Natural killer cell (primary cell): ENCODE measurements at regions not wholly inside any gene's neighbourhood (a gene's known extent, or its start where the extent isn't known, plus 50 kb on each side); places are given as distances from the start of the nearest gene placed in this dataset.
A peak's percentile ranks its signal among the peaks of the same experiment; 100 is the strongest.

Source experiments
- ATAC-seq, 3 donors: fragments of 150-1000 bp in 2 of 3; fragments of 200-7000 bp in 1 of 3; cut with Tn5 transposase; 1 replicate in 1 of 3; 2 replicates in 2 of 3; pipeline ENCODE4 v1.10.0; 2021; ENCODE audit warnings: mild to moderate bottlenecking in 2 of 3, moderate library complexity in 2 of 3
- DNase-seq, 2 donors: peaks; one replicate each; pipeline versions ENCODE4 v3.0.0 to v3.0.0-alpha.2; 2013 to 2021; ENCODE audit warnings: mixed read lengths in 1 of 2
- H3K27ac ChIP-seq: one replicate; pipeline ENCODE4 v1.5.1; 2013; ENCODE audit warnings: mild to moderate bottlenecking, low read length
- H3K27me3 ChIP-seq: one replicate; pipeline ENCODE4 v1.6.1; 2013; ENCODE audit warnings: low read length; ENCODE audit not compliant: control insufficient read depth, insufficient read depth
- H3K36me3 ChIP-seq: one replicate; pipeline ENCODE4 v1.6.1; 2013; ENCODE audit warnings: low read length; ENCODE audit not compliant: control insufficient read depth, insufficient read depth
- H3K4me1 ChIP-seq: one replicate; pipeline ENCODE4 v1.6.1; 2013; ENCODE audit warnings: low read length; ENCODE audit not compliant: control insufficient read depth, insufficient read depth
- H3K4me3 ChIP-seq: one replicate; pipeline ENCODE4 v1.5.1; 2013; ENCODE audit warnings: low read length
- H3K9me3 ChIP-seq: one replicate; pipeline ENCODE4 v1.6.1; 2013; ENCODE audit warnings: low read length; ENCODE audit not compliant: control insufficient read depth, insufficient read depth
- H3K27ac Mint-ChIP-seq, 2 donors: one replicate each; pipeline ENCODE4 v1.8.0; 2022; ENCODE audit warnings: mild to moderate bottlenecking in 2 of 2, mixed read lengths in 2 of 2, moderate library complexity in 1 of 2
- H3K27me3 Mint-ChIP-seq, 2 donors: one replicate each; pipeline ENCODE4 v1.8.0; 2022; ENCODE audit warnings: low read depth in 2 of 2, mixed read lengths in 2 of 2
- H3K36me3 Mint-ChIP-seq: one replicate; pipeline ENCODE4 v1.8.0; 2022; ENCODE audit warnings: mixed read lengths
- H3K4me1 Mint-ChIP-seq, 2 donors: one replicate each; pipeline ENCODE4 v1.8.0; 2022; ENCODE audit warnings: mixed read lengths in 2 of 2
- H3K4me3 Mint-ChIP-seq: one replicate; pipeline ENCODE4 v1.8.0; 2022; ENCODE audit warnings: mild to moderate bottlenecking, moderate library complexity, mixed read lengths
- H3K9me3 Mint-ChIP-seq, 2 donors: one replicate each; pipeline ENCODE4 v1.8.0; 2022; ENCODE audit warnings: mixed read lengths in 2 of 2
- CTCF ChIP-seq: fragments of 200-600 bp; IDR thresholded peaks from one replicate; pipeline ENCODE4 v1.8.0; 2022; ENCODE audit warnings: antibody characterized with exemption
- WGBS: methylation state at CpG from one replicate; pipeline ENCODE4 v1.1.7; 2013; ENCODE audit warnings: missing lambda C conversion rate; ENCODE audit not compliant: insufficient coverage; 5-methylcytosine and 5-hydroxymethylcytosine counted together
- intact Hi-C: fragments of 100-400 bp; cut with micrococcal nuclease; formaldehyde crosslinking; loops from one replicate; pipeline ENCODE4 v1.14.2; 2022

GRCh38 chr4:1511441-1512041 is 105.3 kb upstream of the NKX1-1 start:
- TF ChIP-seq CTCF, result no peak
- Histone ChIP-seq H3K9me3 (no peaks in the 10 kb centered on the region), H3K4me1 (no peaks in the 10 kb centered on the region), H3K27ac (no peak overlapping the region), H3K4me3 (no peak overlapping the region), H3K36me3 (no peaks in the 10 kb centered on the region), H3K27me3 (peaks cover 3% of the 10 kb centered on the region)
- Mint-ChIP-seq H3K36me3 (no peaks in the 10 kb centered on the region), H3K4me1 (no peaks in the 10 kb centered on the region), H3K9me3 (no peaks in the 10 kb centered on the region), H3K27me3 (peaks cover 0 to 10% of the 10 kb centered on the region in 2 donors), H3K4me3 (no peak overlapping the region), H3K27ac (no peak overlapping the region)
- 90% methylated on average over 22 of the region's 22 CpGs for WGBS
- intact Hi-C loops, result loop anchor here (5.0 kb wide), 1 partner anchor 379 kb away; no protein-coding TSS in a partner anchor
- peak in 1 of 2 donors; percentile 19 for DNase-seq
- ATAC-seq, result peak; percentile 5 to 40 (median 34)

GRCh38 chr4:1510931-1511330 is 104.7 kb upstream of the NKX1-1 start:
- Mint-ChIP-seq H3K27me3 (peaks cover 0 to 9% of the 10 kb centered on the region in 2 donors), H3K36me3 (no peaks in the 10 kb centered on the region), H3K4me3 (no peak overlapping the region), H3K4me1 (no peaks in the 10 kb centered on the region), H3K9me3 (no peaks in the 10 kb centered on the region), H3K27ac (no peak overlapping the region)
- H3K27me3 ChIP-seq, result peaks cover 3% of the 10 kb centered on the region
- TF ChIP-seq CTCF, result no peak
- H3K4me1 ChIP-seq, result no peaks in the 10 kb centered on the region
- WGBS, result 91% methylated on average over 15 of the region's 15 CpGs
- no peaks in the 10 kb centered on the region for H3K9me3 ChIP-seq
- H3K4me3 ChIP-seq, result no peak overlapping the region
- no peak overlapping the region for H3K27ac ChIP-seq
- intact Hi-C loops, result loop anchor here (5.0 kb wide), 1 partner anchor 379 kb away; no protein-coding TSS in a partner anchor
- no peaks in the 10 kb centered on the region for H3K36me3 ChIP-seq
- ATAC-seq, result no peak
- no peak for DNase-seq

- 73% methylated on average over 9 of the region's 9 CpGs for WGBS
- intact Hi-C loops, result no loop called here
Measured at GRCh38 chr4:1509366-1509765, 103.1 kb upstream of the NKX1-1 start.

More at GRCh38 chr4:1509366-1509765, 103.1 kb upstream of the NKX1-1 start:
- Mint-ChIP-seq H3K36me3 (no peaks in the 10 kb centered on the region), H3K4me1 (no peaks in the 10 kb centered on the region), H3K9me3 (no peaks in the 10 kb centered on the region), H3K27ac (no peak overlapping the region), H3K4me3 (no peak overlapping the region), H3K27me3 (peaks cover 0 to 9% of the 10 kb centered on the region in 2 donors)
- peaks cover 3% of the 10 kb centered on the region for H3K27me3 ChIP-seq
- H3K4me3 ChIP-seq, result no peak overlapping the region
- no peaks in the 10 kb centered on the region for H3K9me3 ChIP-seq
- no peak for TF ChIP-seq CTCF
- H3K36me3 ChIP-seq, result no peaks in the 10 kb centered on the region
- ATAC-seq (no peak), DNase-seq (no peak)
- H3K27ac ChIP-seq, result no peak overlapping the region
- no peaks in the 10 kb centered on the region for H3K4me1 ChIP-seq
